Activated CD8-positive, alpha-beta memory T cell treated with anti-CD3 and anti-CD28 coated beads for 36 hours (primary cell): ENCODE measurements at regions not wholly inside any gene's neighbourhood (a gene's known extent, or its start where the extent isn't known, plus 50 kb on each side); places are given as distances from the start of the nearest gene placed in this dataset.

Source experiments
- CTCF ChIA-PET: fragments of 350-600 bp; sonication (Branson Sonifier 250); formaldehyde crosslinking; loops from one replicate; lab custom pipeline; 2021; ENCODE audit warnings: antibody characterized with exemption; lab: Charles Lee
- POLR2A ChIA-PET: fragments of 350-600 bp; sonication (Branson Sonifier 250); formaldehyde crosslinking; loops from one replicate; lab custom pipeline; 2021; ENCODE audit warnings: antibody characterized with exemption; lab: Charles Lee

DNA sequence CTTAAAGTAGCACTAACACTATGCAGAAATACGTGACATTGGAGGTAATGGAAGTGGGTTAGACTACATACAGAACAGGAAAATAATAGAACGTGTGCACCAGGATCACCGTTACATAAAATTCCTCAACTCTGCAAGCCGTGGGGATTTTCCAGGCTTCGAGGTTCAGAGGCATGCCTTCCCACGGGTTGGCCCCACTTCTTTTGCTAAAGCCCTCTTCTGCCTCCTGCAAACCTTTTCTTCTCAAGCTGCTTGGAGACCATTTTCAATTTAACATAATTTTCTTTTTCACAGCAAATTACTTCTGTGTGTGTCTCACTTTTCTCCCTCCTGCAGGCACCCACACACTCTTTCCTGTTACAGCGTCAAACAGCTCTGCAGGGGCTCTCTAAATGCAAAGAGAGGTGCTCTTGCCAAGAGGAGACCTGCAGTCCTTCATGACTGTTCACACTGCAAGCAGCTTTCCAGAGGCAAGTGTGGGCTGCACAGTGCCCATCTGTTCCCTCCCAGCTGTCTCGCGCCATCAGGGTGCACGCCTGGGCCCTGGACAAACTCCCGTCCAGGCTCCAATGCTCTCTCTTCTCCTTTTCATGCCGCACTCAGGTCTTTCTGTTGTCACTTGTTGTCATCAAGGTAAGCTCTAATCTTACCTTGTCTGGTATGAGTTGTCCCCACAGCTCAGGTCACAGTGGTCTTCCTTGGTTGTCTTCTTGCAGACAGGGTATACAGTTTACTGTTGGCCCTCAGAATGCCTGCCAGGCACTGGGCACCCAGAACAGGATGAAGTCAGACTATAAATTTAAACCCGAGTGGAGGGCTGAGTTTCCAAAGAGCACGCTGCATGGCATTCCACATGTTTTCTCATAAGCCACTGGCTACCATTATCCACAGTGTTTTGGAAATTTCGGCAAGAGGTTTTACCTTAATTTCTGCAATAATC lies 164.8 kb upstream of the GGTLC1 start:
- ChIA-PET POLR2A (no interaction called here), CTCF (interaction anchor here (1.4 kb wide), 1 partner anchor 10 kb away, joined by 4 read pairs; no protein-coding TSS in a partner anchor)

DNA sequence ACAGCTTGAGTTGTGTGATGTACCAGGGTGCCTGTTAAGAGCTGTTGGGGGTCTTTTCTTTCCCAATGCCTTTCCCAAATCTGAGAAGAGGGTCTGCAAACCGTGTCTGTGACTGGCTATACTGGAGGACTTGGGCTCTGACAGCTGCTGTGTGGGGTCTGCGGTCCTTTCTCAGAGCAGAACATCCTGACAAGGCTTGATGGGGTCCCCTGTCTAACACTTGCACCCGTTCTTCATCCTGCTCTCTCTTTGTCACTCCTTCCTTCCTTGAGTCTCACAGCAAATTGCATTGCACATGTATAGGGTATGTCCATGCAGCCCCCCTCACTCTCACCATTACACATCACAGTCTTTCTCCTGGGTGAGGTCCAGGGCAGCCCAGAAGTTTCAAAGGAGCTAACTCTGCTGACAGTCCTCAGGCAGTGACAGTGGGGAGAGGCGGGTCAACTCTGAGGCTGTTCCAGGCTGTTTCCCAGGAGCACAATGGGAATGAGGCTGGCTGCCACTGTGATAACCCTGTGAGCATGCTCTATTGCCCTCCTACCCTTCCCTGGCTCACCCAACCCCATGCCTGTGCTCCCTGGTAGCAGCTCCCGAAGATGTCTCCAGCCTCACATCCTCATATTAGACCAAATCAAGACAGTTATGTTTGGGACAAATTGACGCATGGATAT lies 163.2 kb upstream of the GGTLC1 start:
- ChIA-PET CTCF (interaction anchor here (1.4 kb wide), 1 partner anchor 8 kb away, joined by 4 read pairs; no protein-coding TSS in a partner anchor), POLR2A (no interaction called here)

DNA sequence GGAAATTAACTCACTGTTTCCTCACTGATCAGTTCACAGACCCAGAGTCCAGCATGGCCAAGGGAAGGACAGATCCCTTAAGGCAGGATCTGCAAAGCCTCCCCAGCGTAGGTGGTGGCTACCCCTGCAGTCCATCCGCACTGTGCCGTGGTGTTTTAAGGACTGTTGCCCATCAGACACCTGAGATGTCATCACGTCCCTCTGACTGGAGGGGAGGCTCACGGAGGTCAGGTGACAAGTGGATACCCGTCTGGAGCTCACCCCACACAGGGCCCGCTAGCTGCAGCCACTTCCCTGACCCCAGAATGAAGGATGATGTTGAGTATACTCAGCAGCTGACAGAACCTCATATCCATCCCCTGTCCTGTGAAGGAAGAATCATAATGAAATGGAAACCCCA lies 161.8 kb upstream of the GGTLC1 start:
- CTCF ChIA-PET: interaction anchor here (1.7 kb wide), 1 partner anchor 212 kb away, joined by 3 read pairs; no protein-coding TSS in a partner anchor
- POLR2A ChIA-PET: no interaction called here

DNA sequence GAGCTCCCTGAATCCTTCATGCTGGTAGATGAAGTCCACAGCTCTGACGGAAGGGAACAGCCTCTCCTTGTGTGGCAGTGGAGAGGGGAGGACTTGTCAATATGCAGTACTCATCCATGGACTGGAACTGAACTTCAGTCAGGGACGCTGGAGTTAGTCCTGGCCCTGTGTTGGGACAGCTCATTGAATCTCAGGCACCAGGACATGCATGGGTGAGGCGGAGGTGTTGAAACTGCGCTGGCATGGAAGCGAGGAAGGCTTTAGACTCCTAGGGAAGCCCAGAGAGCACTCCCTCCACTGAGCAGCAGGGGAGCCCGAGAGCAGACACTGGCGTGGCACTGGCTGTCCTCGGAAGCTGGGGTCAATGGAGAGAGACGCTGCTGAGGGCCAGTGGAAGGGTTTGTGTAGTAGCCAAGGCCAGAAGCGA lies 161.3 kb upstream of the GGTLC1 start:
- ChIA-PET CTCF (interaction anchor here (1.7 kb wide), 1 partner anchor 212 kb away, joined by 3 read pairs; no protein-coding TSS in a partner anchor), POLR2A (no interaction called here)

DNA sequence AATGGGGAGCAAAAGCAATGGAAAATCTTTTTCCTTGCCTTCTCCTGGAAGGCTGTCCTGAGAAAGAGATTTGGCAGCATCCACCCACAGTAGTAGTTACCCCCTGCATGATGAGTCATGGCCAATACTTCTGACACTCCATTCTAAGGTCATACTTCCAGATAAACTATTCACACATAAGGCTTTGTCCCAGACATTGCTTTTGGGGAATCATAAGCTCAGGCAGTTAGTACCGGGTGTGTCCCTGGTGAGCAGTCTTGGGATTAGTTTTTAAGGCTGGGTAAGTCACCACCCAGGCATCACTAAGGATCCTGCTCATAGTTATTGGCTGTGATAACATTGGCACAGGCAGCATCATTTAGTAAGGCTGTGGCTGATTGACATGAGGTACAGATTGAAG lies 160.6 kb upstream of the GGTLC1 start:
- ChIA-PET CTCF (interaction anchor here (1.7 kb wide), 1 partner anchor 211 kb away, joined by 3 read pairs; no protein-coding TSS in a partner anchor), POLR2A (no interaction called here)

DNA sequence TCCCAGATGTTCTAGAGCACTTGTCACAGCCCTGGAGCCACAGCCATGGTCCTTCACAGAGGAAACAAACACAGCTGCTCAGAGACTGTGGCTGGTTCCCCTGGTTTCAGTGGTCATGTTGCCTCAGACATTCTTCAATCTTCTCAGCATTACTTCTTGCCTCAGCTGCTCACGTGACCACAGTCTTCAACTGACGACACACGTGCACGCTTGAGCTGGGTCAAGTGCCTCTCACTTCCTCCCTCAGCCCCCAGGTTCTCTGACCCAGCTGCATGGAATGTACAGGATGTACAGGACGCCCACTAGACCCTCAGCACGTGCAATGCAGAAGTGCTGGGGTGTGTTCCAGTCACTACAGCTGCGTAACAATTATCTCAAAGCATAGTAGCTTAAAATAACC lies 159.8 kb upstream of the GGTLC1 start:
- ChIA-PET CTCF (no interaction called here), POLR2A (no interaction called here)

DNA sequence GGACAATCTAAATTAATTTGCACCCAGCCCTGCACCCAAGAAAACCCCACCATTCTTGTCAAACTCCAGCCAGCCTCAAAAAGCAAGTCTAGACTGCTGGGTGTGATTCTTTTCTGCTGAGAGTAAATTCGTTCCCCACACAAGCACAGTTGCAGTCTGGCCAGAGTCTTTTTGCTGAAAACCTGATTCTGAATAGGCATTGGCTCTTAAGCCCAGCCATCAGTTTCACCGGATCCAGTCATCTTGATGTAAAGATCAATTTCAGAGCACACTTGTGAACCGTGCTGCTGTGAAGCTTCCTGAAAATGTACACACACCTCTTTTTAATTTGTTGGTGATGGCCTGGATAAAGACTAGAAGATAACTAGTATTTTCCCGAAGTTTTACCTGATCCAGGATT lies 159.4 kb upstream of the GGTLC1 start:
- ChIA-PET CTCF (no interaction called here), POLR2A (no interaction called here)

DNA sequence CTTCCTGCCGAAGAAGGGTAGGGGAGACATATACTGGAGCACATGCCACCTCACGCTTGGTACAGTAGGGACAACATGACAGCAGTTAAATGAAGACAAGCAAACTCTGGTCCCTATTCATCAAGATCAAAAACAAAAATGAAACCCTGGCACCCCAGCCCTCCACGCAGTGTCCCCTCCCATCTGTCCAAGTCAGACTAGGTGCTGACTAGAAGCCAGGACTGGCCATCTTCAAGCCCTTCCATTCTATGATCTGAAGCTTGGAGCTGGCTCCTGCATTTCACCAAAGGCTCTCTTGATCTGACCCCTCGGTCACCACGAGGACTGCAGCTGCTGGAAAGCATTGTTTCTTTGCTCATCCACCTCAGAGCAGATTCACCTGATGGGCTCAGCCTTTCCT lies 158.9 kb upstream of the GGTLC1 start:
- ChIA-PET POLR2A (no interaction called here), CTCF (no interaction called here)

DNA sequence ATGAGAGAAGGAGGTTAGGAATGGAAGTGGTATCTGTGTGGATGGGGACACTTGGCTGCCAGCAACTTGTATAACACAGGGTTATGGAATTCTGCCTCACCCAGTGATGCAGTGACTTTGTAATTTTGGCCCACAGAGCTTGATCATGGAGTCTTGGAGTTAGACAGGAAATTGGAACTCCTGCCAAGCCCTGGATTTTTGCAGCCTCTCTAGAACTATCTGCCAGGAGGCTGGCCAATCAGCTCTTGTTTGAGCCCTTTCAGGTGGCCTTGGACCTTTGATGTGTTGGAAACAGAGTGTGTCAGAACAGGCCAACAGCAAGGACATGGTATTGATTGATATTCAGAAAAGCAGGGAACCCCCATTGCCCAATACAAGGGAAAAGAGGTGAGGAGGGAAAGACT lies 157.7 kb upstream of the GGTLC1 start:
- ChIA-PET CTCF (no interaction called here), POLR2A (no interaction called here)

DNA sequence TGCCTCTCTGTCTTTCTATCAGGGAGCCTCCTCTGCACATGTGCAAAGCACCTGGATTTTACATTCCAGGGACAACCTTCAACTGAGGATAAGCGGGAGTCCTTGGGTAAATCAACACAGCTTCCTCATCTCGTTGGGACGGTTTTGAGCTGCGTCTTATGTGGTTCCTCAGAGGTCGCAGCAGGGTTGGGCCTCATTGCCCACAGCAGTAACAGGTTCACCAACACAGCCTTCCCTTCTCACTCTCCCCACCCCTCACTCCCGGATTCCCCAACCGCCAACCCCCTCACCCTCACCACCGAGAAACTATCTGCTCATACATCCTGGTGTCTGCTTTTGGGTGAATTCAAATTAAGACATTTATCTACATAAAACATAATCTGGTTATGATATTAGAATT lies 155.8 kb upstream of the GGTLC1 start:
- CTCF ChIA-PET: no interaction called here
- POLR2A ChIA-PET: no interaction called here

DNA sequence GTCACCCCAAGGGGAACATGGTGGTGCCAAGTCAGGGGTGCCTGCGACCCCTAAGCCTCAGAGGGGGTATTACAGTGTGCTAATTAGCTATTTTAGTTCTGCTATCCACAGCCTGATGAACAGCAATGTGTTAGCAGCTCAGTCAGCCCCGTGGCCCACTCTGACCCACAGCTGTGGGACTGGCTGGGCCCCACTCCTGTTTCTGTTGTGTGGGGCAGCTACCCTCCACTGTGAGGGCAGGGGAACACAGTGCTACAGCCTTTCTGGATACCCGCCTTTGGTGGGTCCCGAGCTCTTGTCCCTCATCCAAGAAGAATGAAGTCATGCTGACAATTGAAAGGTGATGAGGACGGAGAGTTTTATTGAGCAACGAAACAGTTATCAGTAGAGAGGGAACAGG lies 152.5 kb upstream of the GGTLC1 start:
- POLR2A ChIA-PET: no interaction called here

DNA sequence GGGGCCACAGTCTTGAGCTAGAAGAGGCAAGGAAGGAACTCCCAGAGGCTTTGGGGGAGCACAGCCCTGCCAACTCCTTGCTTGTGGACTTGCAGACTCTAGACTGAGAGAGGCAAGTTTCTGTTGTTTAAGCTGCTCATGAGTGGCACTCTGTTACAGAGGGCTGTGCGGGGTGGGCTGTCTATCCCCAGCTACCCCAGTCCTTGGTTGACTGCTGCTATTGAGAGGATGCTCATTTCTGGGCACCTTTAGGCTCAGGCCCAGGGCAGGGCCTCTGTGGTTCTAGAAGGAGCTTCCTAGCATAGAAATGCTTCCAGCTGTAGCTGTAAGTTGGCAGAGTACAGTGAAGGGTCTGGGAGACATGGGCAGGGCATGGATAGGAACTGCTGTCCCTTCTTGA lies 151.3 kb upstream of the GGTLC1 start:
- POLR2A ChIA-PET: no interaction called here
- CTCF ChIA-PET: no interaction called here

More for the DNA sequence above, 152.5 kb upstream of the GGTLC1 start:
- CTCF ChIA-PET: no interaction called here

DNA sequence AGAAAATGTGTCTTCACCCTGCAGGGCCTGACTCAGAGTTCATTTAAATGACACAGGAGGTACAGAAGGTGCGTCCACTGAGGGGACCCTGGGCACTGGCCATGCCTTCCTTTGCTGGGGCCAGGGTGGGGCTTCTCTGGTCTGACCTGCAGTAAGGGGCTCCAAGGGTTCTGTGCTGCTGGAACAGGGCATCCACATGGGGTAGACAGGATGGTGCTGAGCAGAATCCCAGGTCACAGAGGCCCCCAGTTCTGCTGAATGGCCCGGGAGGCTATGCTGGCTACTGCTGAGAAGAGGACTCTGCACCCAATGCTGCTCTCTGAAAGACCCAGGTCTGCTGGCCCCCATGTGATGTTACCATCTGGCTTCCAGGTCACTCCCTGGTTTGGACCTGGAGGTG lies 150.4 kb upstream of the GGTLC1 start:
- ChIA-PET CTCF (no interaction called here), POLR2A (no interaction called here)

DNA sequence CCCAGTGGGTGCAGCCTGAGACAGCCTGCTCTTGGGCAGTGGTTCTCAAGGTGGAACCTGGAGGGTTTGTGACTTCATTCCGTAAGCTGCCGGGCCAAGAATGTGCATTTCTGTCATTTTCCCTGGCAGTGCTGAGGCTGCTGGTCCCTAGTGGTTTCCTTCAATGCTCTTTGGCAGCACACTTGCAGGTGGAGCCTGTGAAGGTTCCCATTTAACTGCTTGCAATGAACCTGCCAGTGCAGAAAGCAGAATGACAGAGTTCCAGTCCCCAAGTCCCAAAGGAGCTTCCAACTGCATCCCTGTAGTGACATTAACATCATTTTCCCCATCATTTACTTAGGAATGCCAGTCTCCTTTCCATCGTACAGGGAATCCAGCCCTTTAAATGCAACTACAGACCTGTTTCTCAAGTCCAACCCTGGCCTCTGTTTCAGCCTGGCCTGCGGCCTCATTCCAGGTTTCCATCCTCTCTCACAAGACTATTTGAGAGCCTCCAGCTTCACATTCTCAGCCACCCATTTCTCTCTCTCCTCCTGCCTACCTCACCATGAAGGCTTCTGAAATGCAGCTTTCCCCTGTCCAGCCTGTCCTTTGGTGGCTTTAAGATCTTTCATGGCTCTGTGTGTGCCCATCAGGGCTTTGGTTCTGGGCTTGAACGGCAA lies 149.7 kb upstream of the GGTLC1 start:
- ChIA-PET POLR2A (no interaction called here), CTCF (no interaction called here)

DNA sequence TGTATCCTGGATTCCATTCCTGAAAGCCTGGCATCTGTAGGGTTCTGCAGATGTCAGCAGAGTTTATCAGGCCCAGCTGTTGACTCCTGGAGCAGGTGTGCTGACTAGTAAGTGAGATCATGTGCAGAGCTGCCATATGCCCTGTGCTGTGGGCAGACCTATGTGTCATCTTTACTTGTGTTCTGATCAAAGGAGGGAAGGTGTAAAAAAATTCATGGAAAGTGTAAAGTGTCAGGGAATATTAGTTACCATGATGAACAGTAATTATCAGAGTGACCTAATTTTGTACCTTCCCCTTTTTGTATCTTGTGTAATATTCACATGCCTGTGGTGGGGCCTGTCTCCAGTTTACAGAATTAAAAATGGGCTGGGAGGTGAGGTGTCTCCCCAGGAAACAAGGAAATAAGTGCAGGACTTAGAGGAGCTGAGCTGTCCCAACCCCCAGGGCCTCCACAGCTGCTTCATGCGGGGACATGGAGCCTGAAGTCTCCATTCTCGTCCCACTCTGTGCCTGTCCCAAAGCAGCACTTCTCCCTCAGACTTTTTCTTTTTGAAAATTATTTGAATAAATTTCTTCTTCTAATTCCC lies 148.2 kb upstream of the GGTLC1 start:
- CTCF ChIA-PET: no interaction called here
- POLR2A ChIA-PET: no interaction called here

DNA sequence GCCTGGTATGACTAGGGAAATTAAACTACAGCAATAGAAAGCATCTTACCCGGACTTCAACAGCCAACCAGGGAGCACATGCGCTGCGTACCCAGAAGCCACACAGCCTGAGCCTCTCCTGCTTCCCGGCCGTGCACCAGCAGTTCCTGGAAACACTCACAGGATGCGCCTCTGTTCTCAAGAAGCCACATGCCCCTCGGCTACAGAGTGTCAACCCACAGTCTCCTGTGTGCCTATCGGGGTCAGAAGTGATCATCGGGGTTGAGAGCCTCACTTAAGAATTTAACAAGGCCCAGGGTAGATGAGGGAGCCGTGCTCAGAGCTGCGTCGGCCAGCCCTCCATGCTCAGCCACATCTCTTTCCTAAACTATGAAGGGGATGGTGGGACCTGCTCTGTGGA lies 147.2 kb upstream of the GGTLC1 start:
- ChIA-PET CTCF (no interaction called here), POLR2A (no interaction called here)

DNA sequence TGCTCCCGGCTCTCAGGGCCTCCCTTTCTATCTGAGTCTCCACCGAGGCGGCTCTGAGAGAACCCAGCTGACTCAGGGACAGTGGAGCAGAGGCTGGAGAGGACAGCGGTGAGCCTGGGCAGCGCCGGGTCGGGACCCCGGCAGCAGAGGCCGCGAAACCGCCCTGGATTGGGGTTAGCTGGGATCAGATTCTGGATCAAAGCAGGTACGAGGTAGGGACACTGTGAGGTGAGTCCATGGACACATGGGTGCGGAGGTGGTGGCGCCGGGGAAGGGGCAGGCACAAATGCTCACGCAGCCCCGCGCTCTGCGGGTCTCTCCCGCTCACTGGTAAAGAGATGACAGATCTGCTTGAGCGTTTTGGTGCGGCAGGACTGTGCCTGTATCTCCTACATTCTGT lies 146.4 kb upstream of the GGTLC1 start:
- ChIA-PET CTCF (no interaction called here), POLR2A (no interaction called here)

DNA sequence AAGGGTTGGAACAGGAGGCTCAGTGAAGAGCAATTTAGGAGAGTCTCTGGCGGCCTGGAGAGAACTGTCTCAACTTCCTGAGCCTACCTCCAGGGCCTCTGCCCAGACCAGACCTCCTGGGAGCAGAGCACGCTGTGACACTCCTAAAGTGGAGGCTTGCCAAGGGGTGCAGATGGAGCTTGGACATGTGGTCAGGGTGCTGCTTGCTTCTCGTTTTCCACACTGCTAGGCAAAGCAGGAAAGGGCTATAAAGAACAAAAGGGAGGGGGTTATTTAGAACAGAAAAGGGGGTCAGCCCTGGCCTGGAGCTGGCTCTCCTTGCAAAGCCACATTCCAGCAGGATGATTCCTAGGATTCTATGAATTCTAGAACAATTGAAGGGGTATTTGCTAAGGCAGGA lies 145.7 kb upstream of the GGTLC1 start:
- POLR2A ChIA-PET: no interaction called here
- CTCF ChIA-PET: no interaction called here

DNA sequence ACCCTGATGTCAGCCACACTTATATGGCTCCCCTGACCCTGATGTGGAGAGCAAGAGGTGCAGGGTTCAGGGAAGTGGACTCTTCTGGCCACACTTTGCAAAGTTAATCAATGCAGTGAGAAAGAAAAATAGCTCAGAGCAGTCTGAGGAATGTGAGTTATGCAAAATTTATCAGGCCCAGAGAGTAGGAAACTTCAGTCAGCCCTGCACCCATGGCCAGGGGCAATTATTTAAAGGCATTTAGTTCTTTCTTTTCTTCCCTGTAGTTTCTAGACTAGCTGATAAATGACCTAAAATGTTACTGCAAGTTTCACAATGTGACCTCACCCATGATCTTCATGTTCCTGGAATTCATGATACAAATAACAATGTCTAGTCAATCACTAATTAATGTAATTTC lies 143.7 kb upstream of the GGTLC1 start:
- ChIA-PET CTCF (no interaction called here), POLR2A (no interaction called here)

DNA sequence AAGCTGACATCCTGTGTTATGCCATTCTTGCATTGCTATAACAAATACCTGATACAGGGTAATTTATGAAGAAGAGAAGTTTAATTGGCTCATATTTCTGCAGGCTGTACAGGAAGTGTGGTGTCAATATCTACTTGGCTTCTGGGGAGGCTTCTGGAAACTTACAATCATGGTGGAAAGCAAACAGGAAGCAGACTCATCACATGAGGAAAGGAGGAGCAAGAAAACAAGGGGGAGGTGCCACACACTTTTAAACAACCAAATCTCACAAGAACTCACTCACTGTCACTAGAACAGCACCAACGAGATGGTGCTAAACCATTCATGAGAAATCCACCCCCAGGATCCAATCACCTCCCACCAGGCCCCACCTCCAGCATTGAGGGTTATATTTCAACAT lies 143.1 kb upstream of the GGTLC1 start:
- POLR2A ChIA-PET: no interaction called here
- CTCF ChIA-PET: no interaction called here
